ENCODE measurements at regions not wholly inside any gene's neighbourhood (a gene's known extent, or its start where the extent isn't known, plus 50 kb on each side); places are given as distances from the start of the nearest gene placed in this dataset.

DNA sequence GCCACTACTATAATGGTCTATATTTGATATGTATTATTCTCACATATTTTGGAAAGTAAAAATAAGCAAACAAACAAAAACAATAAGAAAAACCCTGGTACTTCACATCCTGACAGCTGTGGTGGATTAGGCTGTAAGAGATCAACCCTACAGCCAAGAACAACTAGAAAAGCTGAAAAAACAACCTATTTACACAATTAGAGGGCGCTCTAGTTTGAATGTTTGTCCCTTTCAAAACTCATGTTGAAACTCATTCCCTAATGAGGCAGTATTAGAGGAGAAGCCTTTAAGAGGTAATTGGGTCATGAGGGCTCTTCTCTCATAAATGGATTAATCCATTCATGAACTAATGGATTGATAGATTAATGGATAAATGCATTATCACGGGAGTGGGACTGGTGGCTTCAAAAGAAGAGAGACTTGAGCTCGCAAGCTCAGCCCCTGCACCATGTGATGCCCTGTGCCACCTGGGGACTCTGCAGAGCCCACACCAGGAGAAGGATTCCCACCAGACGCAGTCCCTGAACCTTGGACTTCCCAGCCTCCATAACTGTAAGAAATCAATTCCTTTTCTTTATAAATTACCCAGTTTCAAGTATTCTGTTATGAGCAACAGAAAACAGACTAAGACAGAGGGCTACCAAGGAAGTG, 733.9 kb upstream of the ARGLU1 start:
- DNase-seq = peak; percentile 2
- intact Hi-C loops (cut with micrococcal nuclease) = loop anchor here (2.0 kb wide), 1 partner anchor 91 kb away; no protein-coding TSS in a partner anchor
- H3K4me2 ChIP-seq (ENCODE audit: low read length) = no peak overlapping the region

GRCh38 chr13:107299717-107300116, 731.8 kb upstream of the ARGLU1 start:
- ATAC-seq (peak; percentile 81), DNase-seq (peak; percentile 13)
- no peak overlapping the region for H3K4me2 ChIP-seq (ENCODE audit: low read length)
- H3K9me2 ChIP-seq (replicated peaks; ENCODE audit: low read length) = no peaks in the 10 kb centered on the region
- H2AFZ ChIP-seq (ENCODE audit: low read length) = no peak overlapping the region
- H3K4me1 ChIP-seq (ENCODE audit: insufficient read depth, low read length) = peaks cover 4% of the 10 kb centered on the region; the same call in 1 of the 2 replicates
- intact Hi-C loops (cut with micrococcal nuclease) = loop anchor here (2.0 kb wide), 1 partner anchor 89 kb away; no protein-coding TSS in a partner anchor
- H3K79me2 ChIP-seq (ENCODE audit: low read length) = no peaks in the 10 kb centered on the region
- no peak overlapping the region for H3K9ac ChIP-seq (ENCODE audit: low read length)
- H4K20me1 ChIP-seq (ENCODE audit: low read length) = no peaks in the 10 kb centered on the region
- no peak overlapping the region for H3K4me3 ChIP-seq (ENCODE audit: low read length)
- H3K36me3 ChIP-seq (ENCODE audit: low read depth, low read length) = no peaks in the 10 kb centered on the region
- ChIA-PET CTCF (no interaction called here), POLR2A (ENCODE audit: unreplicated experiment) (no interaction called here)
- no TSS peak for BruUV-seq (replicated peaks)
- TF ChIP-seq EZH2phosphoT487 (IDR thresholded peaks at IDR 0.05; ENCODE audit: borderline replicate concordance, low read length) = no peak
- TF ChIP-seq, protein P1, sequence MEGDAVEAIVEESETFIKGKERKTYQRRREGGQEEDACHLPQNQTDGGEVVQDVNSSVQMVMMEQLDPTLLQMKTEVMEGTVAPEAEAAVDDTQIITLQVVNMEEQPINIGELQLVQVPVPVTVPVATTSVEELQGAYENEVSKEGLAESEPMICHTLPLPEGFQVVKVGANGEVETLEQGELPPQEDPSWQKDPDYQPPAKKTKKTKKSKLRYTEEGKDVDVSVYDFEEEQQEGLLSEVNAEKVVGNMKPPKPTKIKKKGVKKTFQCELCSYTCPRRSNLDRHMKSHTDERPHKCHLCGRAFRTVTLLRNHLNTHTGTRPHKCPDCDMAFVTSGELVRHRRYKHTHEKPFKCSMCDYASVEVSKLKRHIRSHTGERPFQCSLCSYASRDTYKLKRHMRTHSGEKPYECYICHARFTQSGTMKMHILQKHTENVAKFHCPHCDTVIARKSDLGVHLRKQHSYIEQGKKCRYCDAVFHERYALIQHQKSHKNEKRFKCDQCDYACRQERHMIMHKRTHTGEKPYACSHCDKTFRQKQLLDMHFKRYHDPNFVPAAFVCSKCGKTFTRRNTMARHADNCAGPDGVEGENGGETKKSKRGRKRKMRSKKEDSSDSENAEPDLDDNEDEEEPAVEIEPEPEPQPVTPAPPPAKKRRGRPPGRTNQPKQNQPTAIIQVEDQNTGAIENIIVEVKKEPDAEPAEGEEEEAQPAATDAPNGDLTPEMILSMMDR (conservative IDR thresholded peaks at IDR 0.05; ENCODE audit: low read depth, low read length) = no peak
- no peak for TF ChIP-seq EZH2 (IDR thresholded peaks at IDR 0.05; ENCODE audit: low read length, unreplicated experiment)
- no peaks in the 10 kb centered on the region for H3F3A ChIP-seq (ENCODE audit: low read length, unreplicated experiment)
- no peaks in the 10 kb centered on the region for H3K9me3 ChIP-seq (ENCODE audit: low read length)
- H3K27me3 ChIP-seq (ENCODE audit: low read length) = no peaks in the 10 kb centered on the region
- no peak overlapping the region for H3K27ac ChIP-seq (ENCODE audit: low read length)

More for the DNA sequence above, 733.9 kb upstream of the ARGLU1 start:
- no peaks in the 10 kb centered on the region for H4K20me1 ChIP-seq (ENCODE audit: low read length)
- no peak overlapping the region for H3K9ac ChIP-seq (ENCODE audit: low read length)
- no peak overlapping the region for H3K4me3 ChIP-seq (ENCODE audit: low read length)
- no TSS peak for BruUV-seq (replicated peaks)
- no peaks in the 10 kb centered on the region; the same call in 1 of the 2 replicates for H3K4me1 ChIP-seq (ENCODE audit: insufficient read depth, low read length)
- no peak for TF ChIP-seq EZH2phosphoT487 (IDR thresholded peaks at IDR 0.05; ENCODE audit: borderline replicate concordance, low read length)
- TF ChIP-seq, protein P1 (conservative IDR thresholded peaks at IDR 0.05; ENCODE audit: low read depth, low read length) = no peak; the same call in 1 of the 2 replicates
- no peak for TF ChIP-seq EZH2 (IDR thresholded peaks at IDR 0.05; ENCODE audit: low read length, unreplicated experiment)
- no peaks in the 10 kb centered on the region for H3K9me3 ChIP-seq (ENCODE audit: low read length)
- H3K27ac ChIP-seq (ENCODE audit: low read length) = no peak overlapping the region
- H2AFZ ChIP-seq (ENCODE audit: low read length) = no peak overlapping the region
- no peaks in the 10 kb centered on the region for H3K27me3 ChIP-seq (ENCODE audit: low read length)
- ATAC-seq = no peak
- no peaks in the 10 kb centered on the region for H3K79me2 ChIP-seq (ENCODE audit: low read length)
- no peaks in the 10 kb centered on the region for H3K9me2 ChIP-seq (replicated peaks; ENCODE audit: low read length)
- CTCF ChIA-PET = no interaction called here
- no peaks in the 10 kb centered on the region for H3F3A ChIP-seq (ENCODE audit: low read length, unreplicated experiment)
- no peaks in the 10 kb centered on the region for H3K36me3 ChIP-seq (ENCODE audit: low read depth, low read length)
- POLR2A ChIA-PET (ENCODE audit: unreplicated experiment) = interaction anchor here (0.7 kb wide), 1 partner anchor 10 kb away, joined by 4 read pairs; no protein-coding TSS in a partner anchor

- no peaks in the 10 kb centered on the region for H3K27me3 ChIP-seq (ENCODE audit: low read length)
- H3K9me2 ChIP-seq (replicated peaks; ENCODE audit: low read length) = no peaks in the 10 kb centered on the region
- ChIA-PET POLR2A (ENCODE audit: unreplicated experiment) (no interaction called here), CTCF (no interaction called here)
- no peak overlapping the region for H3K4me2 ChIP-seq (ENCODE audit: low read length)
- H3K4me3 ChIP-seq (ENCODE audit: low read length) = no peak overlapping the region
- no TSS peak for BruUV-seq (replicated peaks)
- intact Hi-C loops (cut with micrococcal nuclease) = no loop called here
- no peaks in the 10 kb centered on the region for H3F3A ChIP-seq (ENCODE audit: low read length, unreplicated experiment)
- H3K4me1 ChIP-seq (ENCODE audit: insufficient read depth, low read length) = peaks cover 4% of the 10 kb centered on the region; the same call in 1 of the 2 replicates
- H3K36me3 ChIP-seq (ENCODE audit: low read depth, low read length) = no peaks in the 10 kb centered on the region
- H3K79me2 ChIP-seq (ENCODE audit: low read length) = no peaks in the 10 kb centered on the region
- H3K9ac ChIP-seq (ENCODE audit: low read length) = no peak overlapping the region
- TF ChIP-seq EZH2 (IDR thresholded peaks at IDR 0.05; ENCODE audit: low read length, unreplicated experiment) (no peak), EZH2phosphoT487 (IDR thresholded peaks at IDR 0.05; ENCODE audit: borderline replicate concordance, low read length) (no peak)
- TF ChIP-seq, protein P1 (conservative IDR thresholded peaks at IDR 0.05; ENCODE audit: low read depth, low read length) = no peak
- peak; percentile 84 for ATAC-seq
- peak; percentile 60 for DNase-seq
- H3K27ac ChIP-seq (ENCODE audit: low read length) = no peak overlapping the region
- no peaks in the 10 kb centered on the region for H3K9me3 ChIP-seq (ENCODE audit: low read length)
- no peak overlapping the region for H2AFZ ChIP-seq (ENCODE audit: low read length)
- H4K20me1 ChIP-seq (ENCODE audit: low read length) = no peaks in the 10 kb centered on the region
Observed at GRCh38 chr13:107296804-107297203, 728.9 kb upstream of the ARGLU1 start.

All from PC-3 (cell line).